ENCODE measurements at regions not wholly inside any gene's neighbourhood (a gene's known extent, or its start where the extent isn't known, plus 50 kb on each side); places are given as distances from the start of the nearest gene placed in this dataset.

DNA sequence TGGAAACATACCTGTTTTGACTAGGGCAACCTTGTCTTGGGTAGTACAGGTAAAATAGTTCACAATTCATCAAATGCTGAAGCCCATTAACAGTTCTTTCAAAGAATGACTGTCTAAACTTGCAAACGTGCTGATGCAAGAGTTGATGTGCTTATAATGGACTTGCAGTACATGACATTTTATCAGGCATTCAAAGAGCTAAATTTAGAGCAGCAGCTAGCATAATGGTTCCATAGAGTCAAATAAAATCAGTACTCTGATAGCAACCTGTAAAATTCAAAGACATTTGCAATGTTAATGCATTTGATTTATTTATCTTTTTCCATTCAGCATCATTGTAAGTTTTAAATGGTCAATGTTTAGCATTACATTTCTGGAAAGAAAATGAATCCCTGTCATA is 979.7 kb upstream of the SLC10A2 start:
- DNase-seq (ENCODE audit: low spot score) = no peak

DNA sequence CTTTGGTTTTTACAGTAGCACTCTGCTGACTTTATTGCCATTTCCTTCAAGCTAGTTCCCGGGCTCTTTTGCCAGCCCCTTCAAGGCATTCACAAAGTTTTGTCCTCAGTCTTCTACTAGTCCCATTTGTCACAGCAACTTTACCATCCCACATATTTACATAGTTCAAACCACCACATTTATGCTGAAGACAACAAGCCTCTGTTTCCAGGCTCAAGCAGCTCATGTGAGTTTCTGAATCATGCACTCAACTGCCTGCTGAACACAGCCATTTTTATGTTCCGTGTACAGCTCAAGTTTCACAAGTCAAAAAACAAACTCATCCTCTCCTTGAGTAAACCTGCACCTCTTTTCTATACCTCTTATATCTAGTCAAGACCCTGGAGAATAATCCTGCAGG is 977.0 kb upstream of the SLC10A2 start:
- no peak for DNase-seq (ENCODE audit: low spot score)

DNA sequence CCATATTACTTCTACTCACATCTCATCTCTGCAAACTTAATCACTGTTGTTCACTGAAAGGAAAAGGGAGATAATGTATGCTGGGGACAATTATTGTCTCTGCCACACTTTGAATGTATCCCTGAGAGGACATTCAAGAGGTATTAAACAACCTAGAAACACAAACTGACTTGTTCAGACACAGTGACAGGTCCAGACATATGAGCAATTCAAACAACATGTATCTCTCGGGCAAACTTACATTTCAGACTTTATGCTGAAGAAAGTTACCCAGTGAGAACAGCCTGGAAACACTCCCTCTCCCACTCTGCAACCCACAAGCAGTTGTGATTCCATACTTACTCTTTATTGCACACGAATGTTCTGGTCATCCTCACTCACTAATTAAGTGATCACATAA is 968.7 kb upstream of the SLC10A2 start:
- DNase-seq (ENCODE audit: low spot score) = no peak

DNA sequence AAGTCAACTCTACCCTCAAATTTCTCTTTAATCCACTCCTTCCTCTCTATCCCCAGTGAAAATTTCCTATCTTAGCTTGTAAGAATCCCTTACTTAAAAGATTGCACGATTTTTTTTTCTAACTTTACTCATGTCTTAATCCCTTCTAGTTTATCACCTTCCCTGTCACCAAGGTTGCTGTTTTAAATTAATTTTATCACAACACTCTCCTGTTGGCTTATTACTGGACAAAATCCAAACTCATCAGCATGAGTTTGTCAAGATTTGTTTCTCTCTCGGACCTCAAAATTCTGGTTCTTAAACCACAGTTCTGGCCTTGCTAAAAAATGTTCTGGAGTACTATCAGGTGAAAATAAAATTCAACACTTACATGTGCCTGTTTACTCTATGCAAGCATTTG is 959.1 kb upstream of the SLC10A2 start:
- no peak for DNase-seq (ENCODE audit: low spot score)

DNA sequence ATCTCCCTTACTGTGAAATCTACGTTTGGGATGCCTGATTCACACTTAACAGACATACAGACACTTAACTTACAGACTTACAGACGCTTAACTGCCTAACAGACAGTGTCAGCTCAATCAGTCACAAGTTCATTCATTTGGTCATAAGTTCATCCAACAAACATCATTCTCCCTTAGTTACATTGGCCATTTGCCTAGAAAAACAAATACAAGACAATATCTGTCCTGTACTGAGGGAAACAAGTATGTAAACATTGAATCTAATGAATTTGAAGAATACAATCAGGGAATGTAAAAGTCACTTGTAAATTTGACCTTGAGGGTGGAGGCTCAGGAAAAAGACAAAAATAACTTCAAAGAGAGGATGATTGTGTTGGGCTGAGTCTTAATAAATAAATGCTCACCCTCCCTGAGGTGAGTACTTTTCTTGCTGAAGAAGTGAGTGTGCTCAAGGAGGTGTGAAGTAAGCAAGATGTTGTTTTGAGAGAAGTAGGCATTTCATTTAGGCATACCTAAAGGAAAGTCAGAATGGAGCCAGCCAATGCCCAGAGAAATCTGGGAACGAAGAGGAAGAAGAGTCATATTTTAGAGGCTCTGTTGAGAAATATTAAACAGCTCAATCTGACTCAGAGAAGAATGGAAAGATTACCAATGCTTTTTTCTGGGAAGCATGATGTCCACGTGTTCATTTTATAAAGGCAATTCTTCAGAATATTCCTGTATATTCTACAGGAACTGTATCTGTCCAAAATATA is 958.4 kb upstream of the SLC10A2 start:
- no peak for DNase-seq (ENCODE audit: low spot score)

DNA sequence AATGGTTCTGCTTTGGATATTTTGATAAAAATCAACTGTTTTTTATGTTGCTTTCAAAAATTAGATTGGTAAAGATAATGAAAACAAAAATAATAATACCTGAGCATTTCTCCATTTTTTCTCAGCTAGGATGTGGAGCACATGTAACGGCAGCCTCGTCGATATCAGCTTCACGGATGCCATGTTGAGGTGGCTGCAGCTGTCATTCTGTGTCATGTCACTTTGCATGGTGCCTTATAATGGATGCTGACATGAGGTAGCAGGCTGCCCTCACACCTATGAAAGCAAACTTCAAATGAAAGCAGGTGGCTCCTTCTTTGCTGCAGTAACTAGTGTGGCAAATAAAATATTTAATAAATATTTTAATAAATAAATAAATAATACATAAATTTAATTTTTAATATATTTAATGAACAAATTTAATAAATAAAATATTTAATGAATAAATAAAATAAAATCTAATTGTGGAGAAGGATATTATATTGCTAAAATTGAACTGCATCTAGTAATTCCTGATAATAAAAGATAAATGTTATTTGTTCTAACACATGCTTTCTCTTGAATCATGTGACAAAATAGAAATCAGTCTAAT is 955.7 kb upstream of the SLC10A2 start:
- no peak for DNase-seq (ENCODE audit: low spot score)

DNA sequence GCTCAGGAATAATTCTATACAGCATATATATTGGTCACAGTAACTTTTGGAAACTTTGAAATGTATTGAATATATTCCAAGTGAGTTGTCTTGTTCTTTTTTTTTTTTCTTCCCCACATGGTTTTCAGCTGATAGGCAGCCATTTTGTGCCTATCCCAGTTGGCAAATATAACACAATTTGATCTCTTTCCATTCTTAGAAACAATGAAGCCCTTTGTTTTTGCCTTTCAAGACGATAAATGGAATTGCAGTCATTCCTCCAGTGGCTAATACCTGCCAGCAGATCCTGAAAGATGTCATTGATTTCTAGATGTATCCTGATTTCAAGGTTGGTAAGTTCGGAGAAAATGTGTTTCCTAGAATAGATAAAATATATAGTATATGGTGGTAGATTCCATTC is 951.1 kb upstream of the SLC10A2 start:
- no peak for DNase-seq (ENCODE audit: low spot score)

DNA sequence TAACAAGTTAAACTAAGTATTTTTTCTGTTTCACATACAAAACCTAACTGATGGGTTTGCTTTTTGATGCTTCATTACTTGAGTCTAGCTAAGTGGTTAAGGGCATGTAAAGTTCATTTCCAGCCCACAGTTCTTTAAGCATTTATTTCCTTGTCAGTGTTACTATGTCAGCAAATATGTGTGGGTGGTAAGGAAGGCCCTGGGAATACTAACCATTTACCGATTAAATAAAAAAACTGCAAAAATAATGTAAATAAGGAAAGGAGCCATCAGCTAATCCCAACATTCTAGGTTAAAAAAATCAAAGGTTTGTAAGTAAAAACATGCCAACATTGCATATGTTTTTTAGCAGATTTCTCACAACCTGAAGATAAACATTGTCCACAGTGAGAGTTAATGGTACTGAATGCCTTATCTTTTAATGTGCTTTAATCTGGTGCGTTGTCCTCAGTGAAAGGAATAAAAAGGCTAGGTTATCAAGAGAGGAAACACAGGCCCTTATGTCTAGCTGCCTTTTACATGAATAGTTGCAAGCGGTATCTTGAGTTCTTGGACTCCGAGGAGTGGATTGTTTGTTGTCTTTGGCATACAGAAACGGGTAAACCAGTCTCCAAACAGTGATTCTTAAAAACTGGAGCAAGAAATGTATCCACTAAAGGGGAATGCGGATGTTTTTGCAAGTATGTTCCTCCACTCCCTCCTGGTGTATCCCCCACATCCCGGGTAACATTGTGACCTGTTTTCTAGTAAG is 949.6 kb upstream of the SLC10A2 start:
- DNase-seq (ENCODE audit: low spot score) = no peak

DNA sequence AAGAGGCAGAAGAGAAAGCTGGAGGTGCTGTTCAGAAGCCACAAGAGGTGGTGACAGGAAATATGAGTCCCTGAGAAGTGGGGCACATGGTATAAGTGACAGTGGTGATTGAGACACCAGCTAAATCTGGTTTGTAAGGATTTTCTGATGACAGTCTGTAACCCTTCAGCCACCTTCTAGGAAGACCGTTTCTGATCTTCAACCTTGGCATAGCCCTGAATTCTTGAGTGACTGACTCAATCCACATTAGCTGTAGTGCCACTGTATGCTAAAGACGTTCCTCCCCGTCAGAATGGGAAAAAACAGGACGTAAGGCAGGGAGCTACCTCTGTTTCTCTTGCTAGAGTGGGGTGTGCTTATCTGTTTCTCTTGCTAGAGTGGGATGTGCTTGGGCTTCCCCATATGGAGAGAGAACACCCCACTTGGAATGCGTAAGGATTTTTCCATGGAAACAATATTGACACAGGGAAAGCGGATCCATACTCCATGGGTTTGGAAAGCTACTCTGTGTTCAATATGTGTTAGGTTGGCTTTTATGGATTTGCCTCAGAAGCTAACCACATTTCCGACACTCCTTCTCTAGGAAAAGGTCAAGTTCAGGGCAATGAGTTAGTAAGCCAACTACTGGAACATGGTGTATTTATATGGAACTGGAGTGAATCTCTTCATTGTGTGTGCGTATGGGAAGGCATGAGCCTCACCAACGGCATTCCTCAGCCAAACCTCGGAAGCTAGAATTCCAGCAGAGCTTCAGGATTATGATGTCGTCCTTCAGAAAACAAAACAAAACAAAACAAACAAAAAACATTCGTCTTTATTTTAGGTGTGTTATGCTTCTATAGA is 948.8 kb upstream of the SLC10A2 start:
- no peak for DNase-seq (ENCODE audit: low spot score)

DNA sequence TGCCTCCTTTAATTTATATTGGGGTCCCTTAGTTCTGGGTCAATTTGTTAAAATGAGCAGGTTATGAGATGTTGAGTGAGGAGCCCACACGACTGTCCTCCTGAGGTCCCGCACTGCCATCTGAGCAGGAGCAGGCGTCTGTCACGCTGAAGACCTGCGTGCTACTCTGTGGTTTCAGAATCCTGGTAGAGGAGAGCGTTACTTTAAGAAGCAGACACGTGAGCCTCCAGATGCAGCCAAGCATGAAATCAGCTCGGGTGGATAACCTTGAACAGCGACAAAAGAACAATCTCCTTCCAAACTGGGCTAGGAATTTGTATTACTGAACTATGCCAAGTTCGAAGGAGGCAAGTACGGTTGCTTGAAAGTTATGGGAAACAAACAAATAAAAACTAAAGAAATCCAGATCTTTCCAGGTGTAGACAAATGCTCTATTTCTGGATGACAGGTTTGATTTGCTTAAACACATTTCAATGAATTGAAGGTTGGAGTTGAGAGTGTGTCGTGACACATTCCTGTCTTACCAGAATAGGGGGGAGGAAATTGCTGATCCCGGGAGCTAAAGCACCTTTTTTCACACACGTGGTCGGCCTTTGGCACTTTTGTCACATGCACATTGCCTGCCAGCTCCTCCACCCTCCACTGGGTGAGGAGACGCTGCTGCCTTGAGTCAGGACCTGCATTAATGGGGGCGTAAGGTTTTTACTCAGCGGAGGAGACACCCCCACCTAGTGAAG is 945.5 kb upstream of the SLC10A2 start:
- no peak for DNase-seq (ENCODE audit: low spot score)

DNA sequence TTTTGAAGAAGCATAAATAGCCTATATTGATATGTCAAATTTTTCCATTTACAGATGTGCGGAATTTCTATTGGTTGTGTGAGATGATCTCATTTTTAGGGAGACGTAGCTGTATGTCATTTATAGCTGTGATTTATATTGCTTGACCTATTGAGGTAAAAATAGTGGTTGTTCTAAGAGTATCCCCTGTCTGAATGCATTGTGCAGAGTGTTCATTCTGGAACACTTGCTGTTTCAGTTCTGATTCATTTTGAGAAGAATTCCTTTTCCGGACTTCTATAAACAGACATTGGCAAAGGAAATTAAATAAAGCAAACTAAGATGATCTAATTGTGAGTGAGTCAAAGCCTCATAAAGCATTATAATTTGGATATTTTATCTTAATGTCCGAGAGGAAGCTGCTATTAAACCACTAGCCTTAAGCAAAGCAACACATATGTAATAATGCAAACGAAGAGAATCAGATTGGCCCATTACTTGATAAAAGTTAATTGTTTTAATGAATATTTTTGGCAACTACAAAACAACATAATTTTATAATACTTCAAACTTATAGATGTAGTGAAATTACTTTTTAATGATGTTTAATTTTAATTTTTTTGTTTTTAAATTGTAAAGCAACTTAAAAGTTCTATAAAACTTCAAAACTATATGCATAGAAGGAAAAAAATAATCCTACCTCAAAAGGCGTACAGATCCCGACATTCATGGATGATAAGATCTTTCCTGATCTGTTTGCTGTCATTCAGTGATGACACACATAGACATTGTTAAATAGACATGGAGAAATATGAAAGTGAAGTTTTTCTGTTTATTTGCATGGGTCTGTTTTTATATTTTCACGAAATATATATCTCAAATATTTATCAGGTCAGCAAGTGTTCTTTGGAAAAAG is 942.6 kb upstream of the SLC10A2 start:
- DNase-seq (ENCODE audit: low spot score) = no peak

DNA sequence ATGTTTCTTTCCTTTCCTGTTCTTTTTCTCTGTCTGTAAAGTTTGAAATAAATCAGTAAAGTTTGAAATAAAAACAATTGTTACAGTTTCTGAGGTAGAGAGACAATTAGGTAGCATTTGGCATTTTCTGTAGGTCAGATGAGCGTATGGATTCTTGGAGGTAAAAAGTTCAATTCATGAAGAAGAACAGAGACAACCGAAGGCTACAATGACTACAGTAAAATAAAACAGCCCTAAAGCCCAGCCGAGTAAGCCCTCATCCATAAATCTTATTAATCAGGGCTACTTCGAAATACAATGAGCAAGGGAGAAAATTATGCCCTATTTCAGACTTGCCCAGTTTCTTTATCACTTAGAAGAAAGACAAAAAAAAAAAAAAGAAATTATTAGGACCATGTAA is 941.9 kb upstream of the SLC10A2 start:
- DNase-seq (ENCODE audit: low spot score) = no peak

DNA sequence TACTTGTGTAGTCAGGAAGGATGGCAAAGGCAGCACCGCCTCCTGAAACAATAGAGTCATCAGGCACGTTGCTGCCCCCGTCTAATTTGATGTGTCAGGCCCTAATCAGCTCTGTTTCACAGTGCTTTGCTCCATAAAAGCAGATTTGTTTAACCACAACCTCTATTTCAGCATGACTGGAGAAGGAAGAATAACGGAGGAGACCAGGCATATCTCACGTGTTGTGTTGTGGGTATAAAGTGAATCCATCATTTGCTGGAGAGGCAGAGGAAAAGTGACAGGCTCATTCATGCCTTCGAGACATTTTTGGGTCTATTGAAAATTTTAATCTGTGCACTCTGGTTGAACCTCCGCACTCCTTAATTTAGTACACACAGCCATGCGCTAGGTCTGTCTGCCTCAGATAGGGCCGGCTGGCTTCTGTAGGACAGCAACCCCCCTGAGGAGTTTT is 940.4 kb upstream of the SLC10A2 start:
- no peak for DNase-seq (ENCODE audit: low spot score)

DNA sequence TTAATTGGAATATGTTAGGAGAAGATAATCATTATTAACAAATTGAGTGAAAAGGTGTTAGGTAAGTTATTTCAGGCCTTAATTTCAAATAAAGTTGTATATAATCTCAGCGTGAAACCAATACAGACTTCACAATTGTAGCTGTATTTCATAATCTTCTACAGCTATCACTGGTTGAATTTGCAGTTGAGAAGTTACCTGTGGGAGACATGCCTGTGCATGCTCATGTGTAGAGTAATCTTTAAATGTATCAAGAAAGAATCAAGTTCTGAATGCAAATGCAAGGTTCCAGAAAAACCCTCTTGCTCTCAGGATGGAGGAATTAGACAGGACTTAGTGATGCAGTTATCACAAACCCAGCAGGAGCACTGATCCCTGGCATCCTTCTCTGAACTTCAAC is 938.4 kb upstream of the SLC10A2 start:
- DNase-seq (ENCODE audit: low spot score) = no peak

DNA sequence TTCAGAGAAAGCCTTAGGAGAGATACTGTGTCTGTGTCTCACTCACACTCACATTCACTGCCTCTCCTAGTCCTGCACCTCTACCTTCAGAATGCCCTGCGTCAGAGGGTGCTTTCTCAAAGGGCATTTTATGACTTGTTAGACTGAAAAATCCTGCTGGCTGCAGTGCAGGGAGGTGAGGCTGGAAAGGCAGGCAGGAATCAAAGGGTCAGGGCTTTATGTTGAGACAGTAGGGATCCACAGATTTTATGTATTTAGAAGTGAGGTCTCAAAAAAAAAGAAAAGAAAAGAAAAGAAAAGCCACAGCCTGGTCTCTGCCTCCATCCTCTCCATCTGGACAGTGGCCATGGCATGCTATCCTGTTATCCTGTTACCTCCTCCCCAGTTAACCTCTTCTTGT is 936.0 kb upstream of the SLC10A2 start:
- no peak for DNase-seq (ENCODE audit: low spot score)

DNA sequence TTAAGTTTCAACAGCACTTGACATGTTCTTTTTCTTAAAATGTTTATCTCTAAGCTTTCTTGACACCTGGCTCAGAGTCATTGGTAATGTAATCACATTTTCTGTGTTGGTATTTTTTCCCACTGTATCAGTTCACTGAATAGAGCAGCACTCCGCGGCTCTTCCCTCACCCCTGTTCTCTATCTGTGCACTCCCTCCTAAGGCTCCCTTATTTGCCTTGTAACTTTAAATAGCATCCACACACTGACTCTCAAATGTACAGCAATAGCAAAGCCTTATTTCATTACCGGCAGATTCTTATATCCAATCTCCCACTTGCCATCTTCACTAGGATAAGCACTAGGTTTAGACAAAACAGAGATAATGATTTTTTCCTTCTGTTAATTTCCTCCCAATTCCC is 935.5 kb upstream of the SLC10A2 start:
- DNase-seq (ENCODE audit: low spot score) = no peak

DNA sequence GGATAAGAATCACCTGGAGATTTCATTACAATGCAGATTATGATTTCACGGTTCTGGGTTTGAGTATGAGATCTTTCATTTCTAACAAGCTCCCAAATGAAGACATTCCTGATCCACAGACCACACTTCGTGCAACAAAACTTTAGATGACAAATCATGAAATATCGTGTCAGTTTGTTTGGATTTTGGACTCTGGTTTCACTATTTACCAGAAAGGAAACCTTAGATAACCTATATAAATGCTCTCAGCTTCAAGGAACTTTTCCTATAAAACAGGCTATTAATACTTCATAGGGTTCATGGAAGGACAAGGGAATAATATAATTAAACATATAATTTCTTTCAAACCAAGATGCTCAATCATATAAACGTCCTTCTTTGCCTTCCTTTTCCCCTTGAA is 930.5 kb upstream of the SLC10A2 start:
- DNase-seq (ENCODE audit: low spot score) = no peak

DNA sequence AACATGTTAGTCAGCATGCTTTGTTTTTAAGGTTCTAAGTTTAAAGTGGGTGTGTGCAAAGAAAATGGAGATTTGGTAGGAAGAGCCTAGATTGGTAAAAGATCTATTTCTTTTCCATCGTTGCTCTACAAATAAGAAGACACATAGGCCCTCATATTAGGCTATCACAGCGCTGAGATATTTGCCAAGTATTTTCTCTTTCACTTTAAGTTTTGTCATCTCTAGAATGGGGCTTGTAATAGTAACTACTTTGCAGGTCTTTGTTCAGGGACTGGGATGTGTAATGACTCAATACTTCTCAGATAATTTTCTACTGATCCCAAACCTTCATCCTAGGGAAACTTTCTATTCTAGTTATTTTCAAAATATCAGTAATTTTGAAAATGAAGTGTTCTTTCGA is 917.7 kb upstream of the SLC10A2 start:
- DNase-seq (ENCODE audit: low spot score) = no peak

DNA sequence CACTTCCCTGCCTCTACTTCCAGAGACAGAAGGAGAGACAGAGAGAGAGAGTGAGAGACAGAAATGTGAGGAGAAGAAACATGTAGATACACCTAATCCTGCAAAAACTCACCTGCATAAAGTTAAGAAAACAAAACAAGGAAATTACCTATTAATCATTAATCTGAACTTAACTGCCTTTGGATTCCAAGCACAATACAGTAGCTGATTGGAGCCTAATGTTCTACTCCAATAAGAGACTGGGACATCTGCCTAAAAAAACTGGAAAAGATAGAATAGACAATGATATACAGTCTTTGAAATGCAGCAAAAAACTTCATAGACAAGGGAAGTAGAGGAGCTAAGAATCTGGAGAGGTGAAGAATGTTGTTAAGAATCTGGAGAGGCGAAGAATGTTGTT is 910.2 kb upstream of the SLC10A2 start:
- DNase-seq (ENCODE audit: low spot score) = no peak

DNA sequence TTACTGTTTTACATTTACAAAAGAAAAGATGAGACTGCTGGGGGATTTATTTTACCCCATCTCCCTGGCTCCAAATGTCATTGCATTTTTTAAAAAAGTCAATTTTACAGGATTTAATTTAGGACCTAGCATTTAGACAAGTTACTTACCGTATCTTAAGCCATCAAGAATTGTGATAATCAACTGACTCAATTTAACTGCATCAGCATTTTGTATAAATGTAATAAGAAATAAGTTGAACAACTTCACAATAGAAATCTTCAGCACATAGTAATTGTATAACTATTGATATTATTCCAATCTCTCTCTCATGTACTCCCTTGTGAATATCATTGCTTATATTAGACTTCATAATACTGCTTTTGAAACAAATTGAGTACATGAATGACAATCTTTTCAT is 907.5 kb upstream of the SLC10A2 start:
- DNase-seq (ENCODE audit: low spot score) = no peak
